Lung (tissue), 11 donors: ENCODE measurements at regions not wholly inside any gene's neighbourhood (a gene's known extent, or its start where the extent isn't known, plus 50 kb on each side); places are given as distances from the start of the nearest gene placed in this dataset.

Experiments
- ATAC-seq: fragments of 200-7000 bp; cut with Tn5 transposase; one replicate; pipeline ENCODE4 v1.9.1; 2020; ENCODE audit warnings: moderate number of reproducible peaks; ENCODE audit not compliant: insufficient read depth, low FRiP score
- DNase-seq, 3 donors: peaks; one replicate each; pipeline ENCODE4 v3.0.0-alpha.2; 2013 to 2017
- H3K27ac ChIP-seq, 2 donors: one replicate each; pipeline ENCODE4 v1.5.1; 2013; ENCODE audit warnings: mild to moderate bottlenecking in 2 of 2, moderate library complexity in 2 of 2, control low read depth in 1 of 2, inconsistent platforms in 1 of 2, low read depth in 1 of 2, low read length in 1 of 2
- H3K27me3 ChIP-seq, 3 donors: one replicate each; pipeline ENCODE4 v1.5.1; 2013; ENCODE audit warnings: low read length in 2 of 3; ENCODE audit not compliant: control insufficient read depth in 3 of 3, insufficient read depth in 3 of 3
- H3K36me3 ChIP-seq, 4 donors: one replicate each; pipeline ENCODE4 v1.5.1; 2013; ENCODE audit warnings: low read length in 4 of 4, mild to moderate bottlenecking in 1 of 4, moderate library complexity in 1 of 4; ENCODE audit not compliant: control insufficient read depth in 4 of 4, insufficient read depth in 4 of 4
- H3K4me1 ChIP-seq, 5 donors: one replicate each; pipeline ENCODE4 v1.5.1; 2013; ENCODE audit warnings: low read length in 5 of 5, mild to moderate bottlenecking in 2 of 5, moderate library complexity in 1 of 5; ENCODE audit not compliant: control insufficient read depth in 5 of 5, insufficient read depth in 5 of 5
- H3K4me3 ChIP-seq: one replicate; pipeline ENCODE4 v1.5.1; 2013; ENCODE audit warnings: mild to moderate bottlenecking, control low read depth, moderate library complexity
- H3K9ac ChIP-seq, 2 donors: one replicate each; pipeline ENCODE4 v1.5.1; 2013; ENCODE audit warnings: low read length in 2 of 2, control low read depth in 1 of 2; ENCODE audit not compliant: insufficient read depth in 1 of 2
- H3K9me3 ChIP-seq, 4 donors: one replicate each; pipeline ENCODE4 v1.5.1; 2013; ENCODE audit warnings: low read length in 3 of 4, mild to moderate bottlenecking in 1 of 4, moderate library complexity in 1 of 4; ENCODE audit not compliant: control insufficient read depth in 4 of 4, insufficient read depth in 3 of 4
- CTCF ChIP-seq: IDR thresholded peaks from 2 replicates; pipeline ENCODE4 v1.5.1; 2012; ENCODE audit warnings: mild to moderate bottlenecking; ENCODE audit errors: control extremely low read depth, extremely low read depth
- WGBS, 2 donors: extraction: QIAGEN DNeasy Blood & Tissue Kit; methylation state at CpG; one replicate each; pipeline ENCODE4 v1.1.7; 2013; 5-methylcytosine and 5-hydroxymethylcytosine counted together
- donor health status: control.
- donor health status: control.
- donor health status: Bipolar disorder and iron deficiency.
- donor health status: healthy.
- donor health status: DM: yes; HTN: yes; CAD: no.

- Histone ChIP-seq H3K4me3 (no peak overlapping the region), H3K9me3 (no peaks in the 10 kb centered on the region), H3K27me3 (no peaks in the 10 kb centered on the region), H3K27ac (no peak overlapping the region), H3K9ac (no peak overlapping the region), H3K4me1 (no peaks in the 10 kb centered on the region), H3K36me3 (no peaks in the 10 kb centered on the region)
- TF ChIP-seq CTCF: no peak
- DNase-seq (no peak), ATAC-seq (no peak)
- WGBS, 2 donors: 58 to 72% methylated on average over 2 of the region's 2 CpGs
These were observed 130.5 kb upstream of the THRB start for GRCh38 chr3:24624938-24625681.

GRCh38 chr3:24628523-24629258 is 134.0 kb upstream of the THRB start:
- no peak for ATAC-seq

GRCh38 chr3:24631481-24631880 is 136.8 kb upstream of the THRB start:
- Histone ChIP-seq H3K36me3 (no peaks in the 10 kb centered on the region), H3K4me1 (no peaks in the 10 kb centered on the region), H3K27ac (no peak overlapping the region), H3K9me3 (no peaks in the 10 kb centered on the region), H3K4me3 (no peak overlapping the region), H3K9ac (no peak overlapping the region), H3K27me3 (no peaks in the 10 kb centered on the region)
- ATAC-seq (no peak), DNase-seq (peak in 2 of 3 donors; percentile 37 to 46)
- no peak for TF ChIP-seq CTCF

More at GRCh38 chr3:24628523-24629258, 134.0 kb upstream of the THRB start:
- H3K9ac ChIP-seq: no peak overlapping the region
- no peak overlapping the region for H3K27ac ChIP-seq
- DNase-seq: no peak
- H3K4me3 ChIP-seq: no peak overlapping the region
- no peak for TF ChIP-seq CTCF
- no peaks in the 10 kb centered on the region for H3K9me3 ChIP-seq
- H3K36me3 ChIP-seq: no peaks in the 10 kb centered on the region
- no peaks in the 10 kb centered on the region for H3K27me3 ChIP-seq
- 97 to 98% methylated on average over 4 of the region's 4 CpGs for WGBS, 2 donors
- H3K4me1 ChIP-seq: no peaks in the 10 kb centered on the region
